GM18508 (cell line): ENCODE measurements at regions not wholly inside any gene's neighbourhood (a gene's known extent, or its start where the extent isn't known, plus 50 kb on each side); places are given as distances from the start of the nearest gene placed in this dataset.

Source experiments
- ATAC-seq: cut with Tn5 transposase; IDR thresholded peaks from one replicate; pipeline ENCODE4 v1.9.1; 2021; ENCODE audit warnings: moderate number of reproducible peaks; ENCODE audit not compliant: insufficient read depth, unreplicated experiment

DNA sequence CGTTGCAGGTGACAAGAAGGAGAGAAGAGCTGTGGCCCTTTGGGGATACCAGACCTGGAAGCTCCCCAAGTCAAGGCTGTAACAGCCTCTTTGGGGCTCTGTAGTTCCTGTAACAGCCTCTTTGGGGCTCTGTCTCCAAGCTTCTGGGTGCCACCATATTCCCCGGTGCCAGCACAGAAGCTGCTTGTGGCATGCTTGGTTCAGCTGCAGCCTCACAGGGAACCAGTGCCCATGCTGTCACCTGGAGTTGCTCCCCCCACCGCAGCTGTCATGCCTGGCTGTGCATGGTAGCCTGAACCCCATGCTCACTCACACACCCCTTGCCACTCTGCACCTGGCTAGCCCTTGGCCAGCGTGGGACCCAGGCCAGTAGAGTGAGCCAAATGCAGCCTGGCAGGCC, 109.1 kb downstream of the ELAPOR2 start:
- ATAC-seq = no peak

GRCh38 chr7:86949779-86950260, 109.6 kb downstream of the ELAPOR2 start:
- ATAC-seq = no peak

DNA sequence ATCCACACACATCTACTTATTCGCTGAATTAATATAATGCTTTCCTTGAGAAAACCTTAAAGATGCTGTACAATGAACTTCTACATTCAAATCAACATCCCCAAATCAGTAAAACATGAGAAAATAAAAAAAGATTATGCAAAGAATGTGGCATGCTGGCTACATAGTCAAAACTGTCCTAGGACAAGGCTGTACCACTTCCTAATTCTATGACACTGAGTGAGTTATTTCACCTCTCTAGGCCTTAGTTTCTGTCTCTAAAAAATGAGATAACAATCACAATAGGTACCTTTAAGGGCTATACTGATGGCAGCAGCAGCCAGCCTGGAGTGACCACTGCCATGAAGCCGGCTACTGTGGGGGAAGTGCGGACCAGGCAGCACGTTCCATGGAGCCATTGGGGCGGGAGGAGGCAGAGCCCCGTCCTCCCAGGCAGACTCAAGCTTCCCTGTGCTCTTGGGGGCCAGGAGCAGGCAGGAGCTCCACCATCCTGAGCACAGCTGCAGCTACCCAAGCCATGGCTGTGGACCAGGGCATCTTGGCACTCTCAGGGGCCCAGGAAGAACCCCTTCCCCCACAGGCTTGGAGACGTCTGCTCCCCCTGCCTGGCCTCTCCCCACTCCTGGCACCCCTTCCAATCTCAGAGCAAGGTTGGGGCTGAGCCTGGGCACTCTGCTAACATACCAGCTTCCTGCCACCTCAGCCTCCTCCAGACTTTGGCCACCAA, 110.2 kb downstream of the ELAPOR2 start:
- peak; percentile 98 for ATAC-seq

GRCh38 chr7:86947929-86948328, 111.5 kb downstream of the ELAPOR2 start:
- ATAC-seq = no peak

DNA sequence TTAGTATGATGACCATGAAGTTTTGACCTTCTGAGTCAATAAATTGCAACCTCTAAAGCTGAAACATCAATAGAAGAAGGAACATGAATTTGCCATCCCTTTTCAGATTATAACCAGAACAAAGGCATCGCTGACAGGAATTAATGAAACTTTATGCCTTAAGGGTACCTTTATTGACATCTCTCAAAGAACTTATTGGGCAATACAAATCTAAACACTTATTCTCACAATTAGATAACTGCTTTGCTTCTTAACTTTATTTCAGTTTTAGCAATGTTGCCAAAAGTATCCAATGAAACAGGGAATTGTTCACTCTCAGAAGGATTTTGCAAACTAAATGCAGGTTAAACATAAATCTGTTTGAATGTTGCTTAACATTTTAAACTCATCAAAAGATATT, 116.0 kb downstream of the ELAPOR2 start:
- ATAC-seq = no peak

DNA sequence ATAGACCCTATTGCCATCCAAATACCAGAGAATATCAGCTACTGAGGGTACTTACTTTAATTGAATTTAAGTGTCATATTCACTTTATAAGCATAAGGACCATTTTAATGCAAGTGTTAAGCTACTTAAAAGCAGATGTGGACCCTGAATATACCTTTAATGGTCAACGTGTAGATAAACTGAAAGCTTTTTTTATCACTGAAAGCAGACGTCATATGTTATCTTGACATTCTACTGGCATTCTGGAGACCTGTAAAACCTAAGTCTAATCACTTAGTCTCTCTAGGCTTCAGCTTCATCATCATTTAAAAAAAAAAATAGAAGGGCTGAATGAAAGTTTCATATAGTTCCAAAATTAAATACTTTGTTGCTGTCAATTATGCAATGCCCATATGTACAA, 116.5 kb downstream of the ELAPOR2 start:
- no peak for ATAC-seq

DNA sequence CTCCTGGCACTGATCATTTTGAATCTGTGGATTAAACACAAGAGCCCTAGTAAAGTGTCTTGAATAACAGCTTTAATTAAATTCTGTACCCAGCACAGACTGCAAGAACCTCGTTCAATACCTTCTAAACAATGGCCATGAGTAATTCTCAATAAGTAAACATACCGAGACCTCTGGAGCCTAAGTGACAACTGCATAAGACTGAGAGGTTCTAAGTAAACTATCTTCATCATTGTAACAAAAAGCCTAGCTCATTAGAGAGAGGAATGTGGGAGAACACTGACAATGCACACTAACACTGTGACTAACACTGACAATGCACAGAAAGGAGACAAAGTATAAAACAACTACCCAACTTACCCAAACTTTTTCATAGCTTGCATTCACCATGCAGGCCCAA, 117.4 kb downstream of the ELAPOR2 start:
- ATAC-seq = no peak

DNA sequence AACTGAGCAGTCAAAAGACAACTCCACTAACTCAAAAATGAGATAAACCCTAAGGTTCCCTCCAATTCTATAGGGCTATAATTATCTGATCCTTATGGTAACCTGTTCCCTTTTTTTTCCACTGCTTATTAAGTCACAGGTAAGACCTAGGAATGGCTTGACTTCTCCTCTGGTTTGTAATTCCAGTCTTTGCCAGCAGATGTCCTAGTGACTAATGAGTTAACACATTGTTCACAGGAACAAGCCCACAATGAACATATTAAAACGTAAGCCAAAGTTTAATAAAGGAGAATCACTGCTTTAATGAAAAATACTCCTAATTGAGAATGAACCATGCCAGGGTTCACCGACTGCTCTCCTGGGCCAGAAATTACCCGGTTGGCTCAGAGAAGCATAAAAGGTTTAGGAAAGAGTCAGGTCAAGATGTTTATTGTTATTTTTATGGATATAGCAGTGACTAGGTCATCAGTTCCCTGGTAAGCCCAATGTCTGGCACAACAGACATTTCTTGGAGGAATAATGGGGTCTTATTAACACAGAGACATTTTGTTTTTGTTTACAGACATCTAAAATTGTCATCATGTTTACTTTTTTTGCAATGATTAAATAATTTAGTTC, 120.1 kb downstream of the ELAPOR2 start:
- ATAC-seq = peak; percentile 54

GRCh38 chr7:86937363-86937878, 122.0 kb downstream of the ELAPOR2 start:
- no peak for ATAC-seq

GRCh38 chr7:86933295-86933845, 126.1 kb downstream of the ELAPOR2 start:
- ATAC-seq = no peak

GRCh38 chr7:86932038-86932512, 127.4 kb downstream of the ELAPOR2 start:
- ATAC-seq = no peak

GRCh38 chr7:86931439-86931838, 128.0 kb downstream of the ELAPOR2 start:
- ATAC-seq = no peak

DNA sequence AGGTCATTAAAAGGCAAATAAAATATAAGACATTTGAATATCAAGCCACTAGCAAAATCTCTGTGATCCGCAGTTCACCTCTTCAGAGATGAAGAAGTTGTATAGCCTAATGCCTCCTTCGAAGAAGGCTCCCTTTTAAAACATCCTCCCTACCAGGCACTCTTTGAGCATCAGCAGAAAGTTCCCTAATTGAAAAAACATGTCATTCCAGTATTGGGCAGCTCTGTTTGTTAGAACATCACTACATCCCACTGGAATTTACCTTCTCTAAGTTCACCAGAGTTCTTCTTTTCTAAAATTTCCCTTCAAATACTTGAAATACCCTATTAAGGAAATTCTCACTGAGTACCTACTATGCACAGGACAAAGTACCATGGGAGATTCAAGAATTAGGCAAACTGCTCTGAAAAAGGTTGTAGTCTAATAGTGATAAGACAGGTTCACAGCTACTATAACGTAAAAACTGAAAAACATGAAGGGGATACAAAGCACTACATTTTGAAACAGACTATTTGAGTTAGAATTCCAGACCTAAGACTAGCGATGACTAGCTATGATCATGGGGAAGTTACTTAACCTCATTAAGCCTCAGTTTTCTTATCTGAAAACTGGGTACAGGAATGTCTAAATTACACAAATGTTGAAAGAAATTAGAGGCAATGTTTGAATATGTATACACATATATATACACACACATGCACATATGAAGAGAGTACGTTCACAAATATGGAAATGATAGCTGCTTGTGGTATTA, 128.7 kb downstream of the ELAPOR2 start:
- no peak for ATAC-seq

DNA sequence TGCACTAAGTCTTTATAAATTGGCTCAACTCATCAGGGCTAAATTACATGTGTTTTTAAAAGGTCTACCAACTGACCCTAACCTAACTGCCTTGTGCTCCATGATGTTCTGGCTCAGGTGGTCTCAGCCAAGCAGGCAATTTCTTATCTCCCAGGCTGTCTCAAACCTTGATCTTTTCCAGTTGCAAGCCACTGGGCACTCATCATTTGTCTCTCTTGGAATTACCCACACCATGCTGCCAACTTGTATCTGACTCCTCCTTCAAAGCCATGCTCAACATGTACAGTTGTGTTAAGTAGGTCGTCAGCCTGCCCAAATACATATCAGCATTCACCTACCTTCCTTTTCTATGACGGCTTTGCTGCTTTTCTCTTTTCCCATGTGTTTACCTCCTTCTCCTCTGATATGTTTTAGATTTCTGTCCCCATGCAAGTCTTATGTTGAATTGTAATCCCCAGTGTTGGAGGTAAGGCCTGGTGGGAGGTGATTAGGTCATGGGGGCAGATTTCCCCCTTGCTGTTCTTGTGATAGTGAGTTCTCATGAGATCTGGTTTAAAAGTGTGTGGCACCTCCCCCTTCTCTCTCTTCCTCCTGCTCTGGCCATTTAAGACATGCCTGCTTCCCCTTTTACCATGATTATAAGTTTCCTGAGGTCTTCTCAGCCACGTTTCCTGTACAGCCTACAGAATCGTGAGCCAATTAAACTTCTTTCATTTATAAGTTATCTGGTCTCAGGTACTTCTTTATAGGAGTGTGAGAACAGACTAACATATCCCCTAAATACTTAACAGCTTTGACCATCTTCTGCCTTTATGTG, 130.0 kb downstream of the ELAPOR2 start:
- ATAC-seq = no peak

DNA sequence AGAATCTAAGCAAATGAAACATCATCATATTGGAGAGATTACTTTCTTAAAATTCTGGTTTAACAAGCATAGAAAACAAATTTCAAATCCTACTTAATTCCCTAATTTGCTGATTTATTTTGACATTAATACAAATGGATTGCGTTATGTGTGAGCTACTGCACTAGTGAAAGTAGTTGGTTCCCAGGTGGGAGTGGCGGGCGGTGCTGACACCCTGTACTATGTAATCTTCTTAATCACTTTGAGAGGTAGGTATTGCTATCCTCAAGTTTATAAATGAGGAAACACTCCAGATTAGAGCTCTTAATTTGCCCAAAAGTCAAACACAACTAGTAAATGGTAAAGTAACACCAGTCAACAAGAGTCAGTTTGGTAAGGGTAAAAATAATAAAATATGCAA, 131.1 kb downstream of the ELAPOR2 start:
- ATAC-seq = no peak

DNA sequence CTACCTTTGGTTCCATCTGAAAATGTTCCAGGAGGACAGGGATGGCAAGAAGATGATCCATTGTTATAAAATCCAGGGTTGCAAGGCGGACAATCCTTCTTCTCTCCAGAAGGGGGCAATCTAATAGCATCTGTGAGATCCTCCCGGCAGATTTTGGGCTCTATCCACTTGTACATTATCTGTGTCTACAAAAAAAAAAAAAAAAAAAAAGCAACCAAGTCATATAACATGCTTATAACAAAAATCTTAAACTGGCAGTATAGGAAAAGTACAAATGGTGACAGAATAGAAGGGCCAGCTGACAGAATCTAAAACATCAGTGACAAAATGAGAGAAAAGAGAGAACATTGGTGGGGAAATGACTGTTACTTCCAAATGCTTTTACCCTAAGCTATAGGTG, 132.7 kb downstream of the ELAPOR2 start:
- no peak for ATAC-seq

GRCh38 chr7:86925221-86925620, 134.2 kb downstream of the ELAPOR2 start:
- no peak for ATAC-seq

DNA sequence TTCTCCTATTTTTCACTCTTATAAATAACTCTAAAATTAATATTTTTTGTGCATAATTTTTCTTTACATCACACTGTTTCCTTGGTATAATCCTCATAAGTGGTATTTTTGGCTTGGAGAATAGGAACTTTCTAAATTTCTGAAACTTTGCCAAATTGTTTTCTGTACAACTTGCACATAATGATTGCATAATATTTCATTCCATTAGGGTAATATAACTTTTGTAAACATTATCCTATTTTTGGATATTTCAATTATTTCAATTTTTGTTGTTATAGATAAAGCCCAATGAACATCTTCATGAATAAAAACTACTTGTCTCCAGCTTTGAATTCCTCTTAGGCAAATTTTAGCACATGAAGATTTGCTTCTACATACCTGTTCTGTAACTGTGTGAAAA, 135.9 kb downstream of the ELAPOR2 start:
- no peak for ATAC-seq

DNA sequence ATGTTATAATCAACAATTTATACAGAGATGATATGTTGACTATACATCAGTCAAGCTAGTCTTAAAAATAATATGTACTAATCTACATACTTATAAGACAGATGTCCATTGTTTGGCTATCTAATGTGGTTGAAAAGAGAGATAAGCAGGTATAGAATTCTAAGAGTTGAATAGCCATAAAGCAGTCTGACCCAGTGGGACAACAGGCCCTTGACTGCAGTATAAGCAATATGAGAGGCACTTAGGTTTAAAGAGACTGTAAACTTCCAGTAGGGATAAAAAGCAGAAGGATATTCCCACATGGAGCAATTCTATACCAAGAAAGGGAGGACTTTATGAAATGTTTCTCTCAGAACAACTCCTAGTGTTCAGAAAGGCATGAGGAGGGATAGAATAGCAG, 139.3 kb downstream of the ELAPOR2 start:
- ATAC-seq = no peak

- ATAC-seq = no peak
Observed at GRCh38 chr7:86918245-86918644, 141.2 kb downstream of the ELAPOR2 start.
